Activated naive CD8-positive, alpha-beta T cell treated with anti-CD3 and anti-CD28 coated beads, Interleukin-2, amount 50 U/mL, for 24 hours (primary cell): ENCODE measurements at regions not wholly inside any gene's neighbourhood (a gene's known extent, or its start where the extent isn't known, plus 50 kb on each side); places are given as distances from the start of the nearest gene placed in this dataset.
"Not testable (repeated sequence)": the region's sequence is repeated elsewhere in the genome, so short reads cannot be mapped to it uniquely, and the experiment has no call there.

Experiments
- ATAC-seq: fragments of 150-1000 bp; cut with Tn5 transposase; one replicate; pipeline ENCODE4 v1.10.0; 2021
- DNase-seq: peaks from one replicate; pipeline ENCODE4 v3.0.0; 2021
- H3K27ac Mint-ChIP-seq: one replicate; pipeline ENCODE4 v1.8.0; 2021; ENCODE audit warnings: mild to moderate bottlenecking, mixed read lengths
- H3K27me3 Mint-ChIP-seq: one replicate; pipeline ENCODE4 v1.8.0; 2021; ENCODE audit warnings: mixed read lengths
- H3K36me3 Mint-ChIP-seq: one replicate; pipeline ENCODE4 v1.8.0; 2021; ENCODE audit warnings: low read depth, mixed read lengths
- H3K4me1 Mint-ChIP-seq: one replicate; pipeline ENCODE4 v1.8.0; 2021; ENCODE audit warnings: mixed read lengths
- H3K4me3 Mint-ChIP-seq: one replicate; pipeline ENCODE4 v1.8.0; 2021; ENCODE audit warnings: mild to moderate bottlenecking, moderate library complexity, mixed read lengths
- H3K9me3 Mint-ChIP-seq: one replicate; pipeline ENCODE4 v1.8.0; 2021; ENCODE audit warnings: mixed read lengths

DNA sequence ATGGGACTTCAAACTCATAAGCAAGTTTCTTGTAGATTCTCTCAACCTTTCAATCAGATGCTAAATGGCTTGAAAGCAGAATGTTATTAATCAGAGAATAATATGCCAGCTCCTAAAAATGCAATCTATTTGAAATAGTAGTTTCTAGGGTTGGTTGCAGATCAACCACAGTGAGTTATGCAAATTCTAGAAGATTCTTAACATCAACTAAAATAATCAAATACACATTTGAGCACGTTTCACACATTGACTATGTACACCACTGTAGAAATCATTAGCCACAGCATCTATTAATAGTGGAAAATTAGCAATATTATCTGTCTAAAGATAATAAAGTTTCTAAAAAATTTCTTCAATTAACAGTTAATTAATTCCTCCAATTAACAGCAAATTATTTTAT is 141.9 kb upstream of the GJE1 start:
- Mint-ChIP-seq H3K4me3 (no peak overlapping the region), H3K9me3 (peaks cover 5% of the 10 kb centered on the region), H3K4me1 (no peaks in the 10 kb centered on the region), H3K36me3 (no peaks in the 10 kb centered on the region), H3K27me3 (no peaks in the 10 kb centered on the region), H3K27ac (no peak overlapping the region)
- DNase-seq (no peak), ATAC-seq (no peak)

DNA sequence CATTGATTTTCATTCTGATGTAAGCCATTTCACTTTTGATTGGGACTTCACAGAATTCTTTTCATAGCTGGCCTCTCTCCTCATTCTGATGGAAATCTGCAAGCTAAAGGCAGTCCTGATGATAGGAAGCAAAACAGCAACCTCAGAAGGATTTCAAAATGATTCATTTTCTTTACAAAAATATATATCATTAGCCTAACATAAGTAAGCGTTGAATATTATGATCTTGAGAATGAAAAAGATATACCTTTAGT is 143.1 kb upstream of the GJE1 start:
- no peaks in the 10 kb centered on the region for H3K27me3 Mint-ChIP-seq
- H3K4me3 Mint-ChIP-seq: no peak overlapping the region

DNA sequence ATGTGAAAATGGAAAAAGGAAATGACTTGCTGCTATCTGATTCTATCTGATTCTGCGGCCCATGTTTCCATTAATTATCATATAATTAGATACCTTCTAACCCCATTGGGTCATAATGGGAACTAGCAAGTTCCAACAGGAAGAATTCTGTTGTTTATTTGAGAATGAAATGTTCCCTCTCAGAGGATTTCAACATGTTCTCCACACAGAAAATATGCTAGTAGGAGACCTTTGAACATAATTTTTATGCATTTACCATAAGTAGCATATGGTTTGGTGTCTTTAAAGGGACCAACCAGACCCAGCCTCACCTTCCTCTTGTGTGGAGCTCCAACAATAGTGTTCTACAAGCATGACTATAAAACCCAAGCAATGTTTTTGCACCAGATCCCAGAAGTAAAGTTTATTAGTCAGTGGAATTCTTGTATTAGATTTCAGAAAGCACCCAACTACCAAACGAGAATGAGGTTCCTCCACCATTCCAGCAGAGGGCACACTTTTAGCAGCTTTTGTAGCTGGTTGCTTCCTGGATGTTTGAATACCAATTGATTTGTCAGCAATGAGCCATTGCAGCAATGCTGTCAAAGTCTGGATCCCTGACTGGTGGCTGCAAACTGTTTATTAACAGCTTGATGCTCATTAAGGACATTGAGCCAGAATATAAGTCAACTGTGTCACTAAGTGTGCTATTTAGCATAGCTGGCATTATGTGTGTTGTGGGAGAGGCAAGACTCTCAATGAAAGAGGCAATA is 143.6 kb upstream of the GJE1 start:
- DNase-seq (peak; percentile 25), ATAC-seq (no peak)
- H3K27ac Mint-ChIP-seq: no peak overlapping the region
- no peaks in the 10 kb centered on the region for H3K36me3 Mint-ChIP-seq
- no peak overlapping the region for H3K4me3 Mint-ChIP-seq
- H3K27me3 Mint-ChIP-seq: no peaks in the 10 kb centered on the region
- H3K4me1 Mint-ChIP-seq: no peaks in the 10 kb centered on the region
- no peaks in the 10 kb centered on the region for H3K9me3 Mint-ChIP-seq

More for the DNA sequence above, 143.1 kb upstream of the GJE1 start:
- no peaks in the 10 kb centered on the region for H3K9me3 Mint-ChIP-seq
- ATAC-seq (no peak), DNase-seq (no peak)
- H3K4me1 Mint-ChIP-seq: no peaks in the 10 kb centered on the region
- no peak overlapping the region for H3K27ac Mint-ChIP-seq
- no peaks in the 10 kb centered on the region for H3K36me3 Mint-ChIP-seq

DNA sequence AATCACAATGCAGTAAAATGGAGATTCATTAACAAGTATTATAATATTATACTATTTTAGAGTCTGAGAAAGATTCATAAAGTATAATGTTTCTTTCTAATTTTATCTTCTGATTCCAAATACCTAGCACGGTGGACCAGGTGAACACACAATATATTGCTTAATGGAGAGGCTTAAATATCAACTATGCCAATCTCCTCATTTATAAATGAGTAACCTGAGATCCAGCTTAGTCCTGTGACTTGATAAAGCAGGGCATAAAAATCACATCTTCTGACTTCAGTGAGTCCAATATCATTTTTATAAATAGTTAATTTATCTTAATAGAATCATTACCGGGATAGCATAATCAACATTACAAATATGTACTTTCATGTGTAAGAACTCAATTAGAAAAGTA is 144.4 kb upstream of the GJE1 start:
- H3K4me3 Mint-ChIP-seq: no peak overlapping the region
- H3K36me3 Mint-ChIP-seq: no peaks in the 10 kb centered on the region
- no peaks in the 10 kb centered on the region for H3K9me3 Mint-ChIP-seq
- H3K27me3 Mint-ChIP-seq: no peaks in the 10 kb centered on the region
- peaks cover 2% of the 10 kb centered on the region for H3K4me1 Mint-ChIP-seq
- no peak for ATAC-seq
- H3K27ac Mint-ChIP-seq: no peak overlapping the region
- DNase-seq: no peak

DNA sequence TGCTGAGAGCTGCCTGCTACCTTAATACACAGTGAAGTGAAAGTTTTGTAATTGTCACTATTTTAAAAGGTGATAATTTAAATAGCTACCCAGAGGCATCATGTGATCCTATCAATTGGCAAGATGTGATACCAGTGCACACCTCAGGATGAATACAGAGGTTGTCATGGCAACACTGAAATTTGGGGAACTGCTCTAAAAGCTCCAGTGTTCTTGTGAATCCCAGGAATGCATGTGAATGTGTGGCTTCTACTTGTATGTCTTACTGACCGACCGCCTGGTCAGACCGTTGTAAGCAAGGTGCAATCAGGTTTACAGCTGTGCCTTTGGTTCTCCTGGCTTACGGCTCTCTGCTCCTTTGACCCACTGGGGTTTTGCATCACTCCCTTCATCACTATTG is 146.3 kb upstream of the GJE1 start:
- no peaks in the 10 kb centered on the region for H3K9me3 Mint-ChIP-seq
- no peaks in the 10 kb centered on the region for H3K36me3 Mint-ChIP-seq
- peaks cover 5% of the 10 kb centered on the region for H3K4me1 Mint-ChIP-seq
- no peak overlapping the region for H3K4me3 Mint-ChIP-seq
- no peak for DNase-seq
- ATAC-seq: no peak
- no peak overlapping the region for H3K27ac Mint-ChIP-seq
- no peaks in the 10 kb centered on the region for H3K27me3 Mint-ChIP-seq

DNA sequence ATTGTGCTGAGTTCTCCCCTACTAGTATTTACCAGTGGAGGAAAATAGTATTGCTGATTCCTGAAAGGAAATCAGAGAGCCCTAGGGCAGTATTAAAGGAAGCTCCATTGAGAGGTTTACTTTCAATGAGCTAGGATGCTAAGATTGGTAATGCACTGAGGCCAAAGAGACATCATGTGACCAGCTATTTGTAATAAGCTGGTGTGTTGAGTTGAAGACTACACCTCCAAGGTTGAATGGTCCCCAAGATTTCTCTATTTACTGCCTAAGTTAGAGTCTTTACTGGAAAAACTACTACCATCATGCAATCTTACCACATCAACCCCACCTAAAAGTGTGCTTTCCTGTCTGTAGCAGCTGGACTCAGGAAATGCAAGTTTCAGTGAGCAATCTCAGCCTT is 151.5 kb upstream of the GJE1 start:
- Mint-ChIP-seq H3K27me3 (no peaks in the 10 kb centered on the region), H3K27ac (no peak overlapping the region), H3K4me1 (peaks cover 5% of the 10 kb centered on the region), H3K9me3 (no peaks in the 10 kb centered on the region), H3K36me3 (no peaks in the 10 kb centered on the region), H3K4me3 (no peak overlapping the region)
- no peak for ATAC-seq
- no peak for DNase-seq

DNA sequence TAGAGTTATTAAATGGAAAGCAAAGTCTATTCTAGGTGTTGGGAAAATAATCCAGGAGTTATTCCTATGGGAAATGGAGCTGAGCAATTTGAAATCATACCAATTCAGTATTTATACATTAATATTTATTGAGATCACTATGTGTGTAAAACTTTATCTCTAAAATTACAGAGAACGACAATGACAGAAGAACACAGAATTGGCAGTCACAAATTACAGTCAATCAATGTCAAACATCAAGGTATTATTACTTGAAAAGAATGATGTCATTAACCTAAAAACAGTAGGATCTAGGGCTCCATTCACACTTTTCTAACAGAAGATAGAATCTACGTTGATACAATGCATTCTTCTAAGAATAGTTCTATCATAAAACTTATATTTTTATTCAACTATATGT is 154.9 kb upstream of the GJE1 start:
- Mint-ChIP-seq H3K4me3 (no peak overlapping the region), H3K9me3 (no peaks in the 10 kb centered on the region)

DNA sequence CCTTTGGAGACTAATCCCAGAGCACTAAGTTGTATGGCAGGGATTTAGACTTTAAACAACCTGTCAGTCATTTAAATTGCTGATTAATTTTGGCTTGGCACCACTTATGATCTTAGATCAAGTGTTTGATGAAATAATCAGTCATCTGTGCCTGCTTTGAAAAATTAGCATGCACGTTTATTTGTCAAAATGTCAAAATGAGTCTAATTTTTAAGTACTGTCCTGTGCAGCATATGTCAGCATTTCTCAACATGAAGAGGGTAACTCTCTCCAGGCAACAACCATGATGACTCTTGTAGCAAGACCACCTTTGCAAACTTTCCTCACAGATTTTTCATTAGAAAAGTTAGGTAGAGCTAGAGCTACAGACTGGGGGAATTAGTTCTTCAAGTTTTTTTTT is 155.7 kb upstream of the GJE1 start:
- Mint-ChIP-seq H3K9me3 (no peaks in the 10 kb centered on the region), H3K36me3 (no peaks in the 10 kb centered on the region), H3K27ac (no peak overlapping the region), H3K27me3 (no peaks in the 10 kb centered on the region), H3K4me1 (no peaks in the 10 kb centered on the region), H3K4me3 (no peak overlapping the region)
- DNase-seq (no peak), ATAC-seq (no peak)

More for the DNA sequence above, 154.9 kb upstream of the GJE1 start:
- Mint-ChIP-seq H3K4me1 (no peaks in the 10 kb centered on the region), H3K27ac (no peak overlapping the region), H3K27me3 (no peaks in the 10 kb centered on the region), H3K36me3 (no peaks in the 10 kb centered on the region)
- DNase-seq: no peak
- ATAC-seq: no peak

DNA sequence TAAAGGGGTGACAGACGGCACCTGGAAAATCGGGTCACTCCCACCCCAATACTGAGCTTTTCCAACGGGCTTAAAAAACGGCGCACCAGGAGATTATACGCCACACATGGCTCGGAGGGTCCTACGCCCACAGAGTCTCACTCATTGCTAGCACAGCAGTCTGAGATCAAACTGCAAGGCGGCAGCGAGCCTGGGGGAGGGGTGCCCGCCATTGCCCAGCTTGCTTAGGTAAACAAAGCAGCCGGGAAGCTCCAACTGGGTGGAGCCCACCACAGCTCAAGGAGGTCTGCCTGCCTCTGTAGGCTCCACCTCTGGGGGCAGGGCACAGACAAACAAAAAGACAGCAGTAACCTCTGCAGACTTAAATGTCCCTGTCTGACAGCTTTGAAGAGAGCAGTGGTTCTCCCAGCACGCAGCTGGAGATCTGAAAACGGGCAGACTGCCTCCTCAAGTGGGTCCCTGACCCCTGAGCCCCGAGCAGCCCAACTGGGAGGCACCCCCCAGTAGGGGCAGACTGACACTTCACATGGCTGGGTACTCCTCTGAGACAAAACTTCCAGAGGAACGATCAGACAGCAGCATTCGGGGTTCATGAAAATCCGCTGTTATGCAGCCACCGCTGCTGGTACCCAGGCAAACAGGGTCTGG is 162.8 kb upstream of the GJE1 start:
- not testable (repeated sequence) for H3K36me3 Mint-ChIP-seq, H3K27me3 Mint-ChIP-seq, H3K4me1 Mint-ChIP-seq, DNase-seq, ATAC-seq, H3K4me3 Mint-ChIP-seq, H3K27ac Mint-ChIP-seq, H3K9me3 Mint-ChIP-seq

DNA sequence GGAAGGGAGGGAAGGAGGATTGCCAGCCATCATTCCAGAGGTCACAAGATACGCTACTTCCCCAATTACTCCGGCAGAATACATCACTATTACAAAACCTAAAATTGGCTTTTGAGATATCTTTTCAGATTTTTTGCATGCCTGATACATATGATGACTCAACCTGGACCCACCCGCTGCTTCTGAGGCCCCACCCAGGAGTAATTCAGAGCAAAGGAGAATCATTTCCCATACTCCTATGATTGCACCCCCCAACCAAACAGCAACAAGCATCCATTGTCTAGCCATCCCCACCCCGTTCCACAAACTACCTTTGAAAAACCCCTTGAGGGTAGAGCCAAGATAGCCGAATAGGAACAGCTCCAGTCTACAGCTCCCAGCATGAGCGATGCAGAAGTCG is 163.5 kb upstream of the GJE1 start:
- ATAC-seq: no peak
- Mint-ChIP-seq H3K9me3 (no peaks in the 10 kb centered on the region), H3K4me1 (no peaks in the 10 kb centered on the region), H3K27ac (no peak overlapping the region), H3K4me3 (no peak overlapping the region), H3K36me3 (no peaks in the 10 kb centered on the region), H3K27me3 (no peaks in the 10 kb centered on the region)
- DNase-seq: no peak

DNA sequence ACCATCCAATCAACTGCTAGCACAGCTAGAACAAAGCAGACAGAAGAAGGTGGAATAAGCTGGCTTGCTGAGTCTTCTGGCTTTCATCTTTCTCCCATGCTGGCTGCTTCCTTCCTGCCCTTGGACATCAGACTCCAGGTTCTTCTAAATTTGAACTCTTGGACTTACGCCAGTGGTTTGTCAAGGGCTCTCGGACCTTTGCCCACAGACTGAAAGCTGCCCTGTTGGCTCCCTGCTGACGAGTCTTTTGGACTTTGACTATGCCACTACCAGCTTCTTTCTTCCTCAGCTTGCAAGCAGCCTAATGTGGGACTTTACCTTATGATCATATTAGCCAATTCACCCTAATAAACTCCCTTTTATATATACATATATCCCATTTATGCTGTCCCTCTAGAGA is 164.1 kb upstream of the GJE1 start:
- Mint-ChIP-seq H3K4me3 (no peak overlapping the region), H3K36me3 (no peaks in the 10 kb centered on the region), H3K27ac (no peak overlapping the region), H3K4me1 (peaks cover 2% of the 10 kb centered on the region), H3K9me3 (no peaks in the 10 kb centered on the region), H3K27me3 (no peaks in the 10 kb centered on the region)
- DNase-seq (no peak), ATAC-seq (no peak)

DNA sequence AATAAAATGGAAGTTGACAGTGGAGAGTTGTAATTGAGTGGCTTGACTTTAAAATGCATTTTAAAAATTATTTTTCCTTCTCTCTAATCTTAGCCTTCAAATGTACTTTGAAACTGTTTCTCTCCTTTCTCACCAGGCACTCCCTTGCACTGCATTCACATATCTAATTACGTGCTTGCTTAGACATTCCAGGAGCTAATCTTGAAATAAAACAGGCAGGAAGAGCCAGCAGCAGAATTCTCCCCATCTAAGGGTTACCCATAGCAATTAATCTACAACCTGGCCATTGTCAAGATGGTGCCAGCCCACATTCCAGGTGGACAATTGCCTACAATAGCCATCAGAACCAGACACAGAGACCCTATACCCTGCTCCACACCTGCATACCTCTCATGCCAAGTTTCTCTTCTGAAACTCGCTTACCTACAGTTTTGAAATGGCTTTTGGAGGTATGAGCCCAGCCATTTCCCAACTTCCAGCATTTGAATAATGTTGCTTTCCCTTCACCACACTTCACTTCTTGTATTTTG is 167.6 kb upstream of the GJE1 start:
- Mint-ChIP-seq H3K4me3 (no peak overlapping the region), H3K4me1 (peaks cover 2% of the 10 kb centered on the region), H3K27ac (no peak overlapping the region), H3K27me3 (no peaks in the 10 kb centered on the region), H3K36me3 (no peaks in the 10 kb centered on the region), H3K9me3 (peaks cover 4% of the 10 kb centered on the region)
- DNase-seq: no peak
- ATAC-seq: no peak

DNA sequence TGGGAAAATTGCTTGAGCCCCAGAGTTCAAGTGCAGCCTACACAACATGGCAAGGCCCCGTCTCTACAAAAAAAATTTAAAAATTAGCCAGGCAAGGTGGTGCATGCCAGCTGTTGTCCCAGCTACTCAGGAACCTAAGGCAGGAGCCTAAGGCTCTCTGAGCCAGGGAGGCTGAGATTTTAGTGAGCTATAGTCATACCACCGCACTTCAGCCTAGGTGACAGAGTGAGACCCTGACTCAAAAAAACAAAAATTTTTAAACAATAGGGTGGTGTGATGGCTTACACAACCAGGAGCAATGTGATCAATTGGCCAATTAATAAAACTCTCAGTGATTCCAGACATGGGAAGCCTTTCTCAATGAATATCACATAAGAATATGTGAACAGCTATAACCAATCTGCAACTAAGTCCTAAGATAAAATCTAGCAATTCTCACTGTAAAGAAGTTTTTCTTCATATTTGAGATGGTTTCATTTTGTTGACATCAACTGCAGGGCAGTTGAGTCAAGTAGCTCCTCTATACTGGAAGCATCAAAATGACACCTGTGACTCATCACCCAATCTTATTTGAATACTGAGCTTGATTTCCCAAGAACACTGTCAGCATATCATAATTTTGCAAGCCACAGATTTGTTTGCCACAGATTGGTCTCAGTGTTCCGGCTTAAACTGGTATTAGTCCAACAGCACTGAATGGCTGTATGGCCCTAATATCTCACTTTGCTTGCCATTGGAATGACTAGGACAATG is 169.0 kb upstream of the GJE1 start:
- DNase-seq (no peak), ATAC-seq (peak; percentile 76)
- Mint-ChIP-seq H3K27ac (no peak overlapping the region), H3K4me1 (peaks cover 2% of the 10 kb centered on the region), H3K36me3 (no peaks in the 10 kb centered on the region), H3K9me3 (peaks cover 4% of the 10 kb centered on the region), H3K4me3 (no peak overlapping the region), H3K27me3 (no peaks in the 10 kb centered on the region)

DNA sequence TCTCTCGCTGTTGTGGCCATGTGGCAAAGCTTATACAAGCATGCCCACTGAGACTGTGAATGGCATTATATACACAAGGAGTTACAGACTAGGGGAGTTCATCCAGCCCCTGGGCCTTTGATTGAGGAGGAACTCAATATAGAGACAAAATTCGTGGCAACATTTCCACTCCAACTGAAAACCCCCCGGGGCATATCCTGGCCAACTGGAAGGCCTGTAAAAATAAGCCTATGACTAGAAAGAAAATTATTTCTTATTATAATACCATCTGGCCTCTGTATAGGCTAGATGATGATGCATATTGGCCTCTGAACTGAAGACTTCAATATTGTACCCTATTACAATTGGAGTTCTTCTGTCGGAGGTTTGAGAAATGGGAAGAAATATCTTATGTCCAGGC is 175.5 kb upstream of the GJE1 start:
- Mint-ChIP-seq H3K9me3 (peaks cover 28% of the 10 kb centered on the region), H3K4me3 (no peak overlapping the region), H3K27ac (no peak overlapping the region), H3K4me1 (no peaks in the 10 kb centered on the region), H3K27me3 (no peaks in the 10 kb centered on the region), H3K36me3 (peaks cover 4% of the 10 kb centered on the region)
- DNase-seq (no peak), ATAC-seq (no peak)

DNA sequence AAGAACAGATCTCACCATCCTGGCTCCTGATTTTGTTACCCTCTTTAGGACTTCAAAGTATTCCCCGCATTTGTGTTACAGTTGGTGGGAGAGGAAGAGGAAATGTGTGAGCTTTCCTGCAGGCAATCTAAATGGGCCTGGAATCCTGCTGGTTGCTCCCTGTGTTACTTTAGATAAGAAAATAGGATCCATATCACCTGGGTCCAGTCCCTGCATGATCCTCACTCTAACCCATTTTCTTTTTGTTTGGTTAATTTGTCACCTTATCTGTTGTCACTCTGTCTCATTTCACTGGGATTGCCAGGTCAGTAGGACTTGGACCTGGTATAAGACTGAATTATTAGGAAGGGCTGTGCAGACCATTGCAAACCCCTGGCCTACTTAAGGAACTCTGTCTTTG is 175.9 kb upstream of the GJE1 start:
- ATAC-seq (no peak), DNase-seq (no peak)
- Mint-ChIP-seq H3K9me3 (peaks cover 28% of the 10 kb centered on the region), H3K27ac (no peak overlapping the region), H3K4me3 (no peak overlapping the region), H3K4me1 (no peaks in the 10 kb centered on the region), H3K36me3 (peaks cover 4% of the 10 kb centered on the region), H3K27me3 (no peaks in the 10 kb centered on the region)
